H1 (cell line): ENCODE measurements at regions not wholly inside any gene's neighbourhood (a gene's known extent, or its start where the extent isn't known, plus 50 kb on each side); places are given as distances from the start of the nearest gene placed in this dataset.

Experiments used
- EZH2 ChIP-seq: fragments of 200-600 bp; sonication (generic); IDR thresholded peaks from 2 replicates; pipeline ENCODE4 v1.7.1; 2012; ENCODE audit warnings: low read depth, mild to moderate bottlenecking, moderate library complexity, low read length, inconsistent platforms; ENCODE audit not compliant: severe bottlenecking
- GABPA ChIP-seq: IDR thresholded peaks from 2 replicates; pipeline ENCODE4 v1.6.1; 2011; ENCODE audit warnings: mild to moderate bottlenecking, low read length, moderate library complexity, borderline replicate concordance; ENCODE audit not compliant: insufficient read depth
- KDM5A ChIP-seq: fragments of 200-600 bp; IDR thresholded peaks from 2 replicates; pipeline ENCODE4 v1.7.1; 2012; ENCODE audit warnings: mild to moderate bottlenecking, low read length, inconsistent platforms, mixed read lengths
- POLR2AphosphoS5 ChIP-seq: IDR thresholded peaks from 2 replicates; pipeline ENCODE4 v1.6.1; 2011; ENCODE audit warnings: low read depth, low read length
- TF ChIP-seq, protein P1 (sequence below), 3 experiments: IDR thresholded peaks; 1 replicate in 2 of 3; 2 replicates in 1 of 3; pipeline versions ENCODE4 v1.5.1 to v1.6.1; 2011; ENCODE audit warnings: low read length in 3 of 3, mild to moderate bottlenecking in 3 of 3, inconsistent platforms in 2 of 3, low read depth in 1 of 3, moderate library complexity in 1 of 3; ENCODE audit not compliant: insufficient read depth in 1 of 3; ENCODE audit errors: control extremely low read depth in 1 of 3

- TF ChIP-seq EZH2 (no peak), POLR2AphosphoS5 (no peak), KDM5A (no peak), GABPA (no peak)
- TF ChIP-seq, protein P1, sequence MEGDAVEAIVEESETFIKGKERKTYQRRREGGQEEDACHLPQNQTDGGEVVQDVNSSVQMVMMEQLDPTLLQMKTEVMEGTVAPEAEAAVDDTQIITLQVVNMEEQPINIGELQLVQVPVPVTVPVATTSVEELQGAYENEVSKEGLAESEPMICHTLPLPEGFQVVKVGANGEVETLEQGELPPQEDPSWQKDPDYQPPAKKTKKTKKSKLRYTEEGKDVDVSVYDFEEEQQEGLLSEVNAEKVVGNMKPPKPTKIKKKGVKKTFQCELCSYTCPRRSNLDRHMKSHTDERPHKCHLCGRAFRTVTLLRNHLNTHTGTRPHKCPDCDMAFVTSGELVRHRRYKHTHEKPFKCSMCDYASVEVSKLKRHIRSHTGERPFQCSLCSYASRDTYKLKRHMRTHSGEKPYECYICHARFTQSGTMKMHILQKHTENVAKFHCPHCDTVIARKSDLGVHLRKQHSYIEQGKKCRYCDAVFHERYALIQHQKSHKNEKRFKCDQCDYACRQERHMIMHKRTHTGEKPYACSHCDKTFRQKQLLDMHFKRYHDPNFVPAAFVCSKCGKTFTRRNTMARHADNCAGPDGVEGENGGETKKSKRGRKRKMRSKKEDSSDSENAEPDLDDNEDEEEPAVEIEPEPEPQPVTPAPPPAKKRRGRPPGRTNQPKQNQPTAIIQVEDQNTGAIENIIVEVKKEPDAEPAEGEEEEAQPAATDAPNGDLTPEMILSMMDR (IDR thresholded peaks at IDR 0.05; ENCODE audit: control extremely low read depth in 1 of 3, insufficient read depth in 1 of 3, low read depth in 1 of 3, low read length in 3 of 3): no peak
These were observed 345.0 kb downstream of the NDFIP2 start for GRCh38 chr13:79825959-79826358.
